ENCODE measurements at regions not wholly inside any gene's neighbourhood (a gene's known extent, or its start where the extent isn't known, plus 50 kb on each side); places are given as distances from the start of the nearest gene placed in this dataset.

- Histone ChIP-seq H3K79me2 (ENCODE audit: insufficient read depth, low read depth, low read length) (no peaks in the 10 kb centered on the region), H3K4me3 (ENCODE audit: low read depth, low read length, poor library complexity, severe bottlenecking) (no peak overlapping the region), H3K9me3 (ENCODE audit: low read length) (peaks cover 20% of the 10 kb centered on the region), H3K27ac (ENCODE audit: low read depth, low read length, poor library complexity, severe bottlenecking) (no peak overlapping the region), H4K20me1 (ENCODE audit: insufficient read depth, low read length) (no peaks in the 10 kb centered on the region), H2AFZ (ENCODE audit: low read length) (no peak overlapping the region), H3K36me3 (ENCODE audit: insufficient read depth, low read length) (no peaks in the 10 kb centered on the region), H3K9me2 (ENCODE audit: insufficient read depth, low read length) (no peaks in the 10 kb centered on the region), H3K4me2 (ENCODE audit: low read length) (no peak overlapping the region), H3K4me1 (ENCODE audit: insufficient read depth, low read length, poor library complexity, severe bottlenecking) (peaks cover 18% of the 10 kb centered on the region)
- no peak for DNase-seq (ENCODE audit: low spot score)
- intact Hi-C loops (cut with micrococcal nuclease; ENCODE audit: unreplicated experiment) = no loop called here
- no peak for TF ChIP-seq CTCF (conservative IDR thresholded peaks at IDR 0.05; ENCODE audit: low read length)
- no peak for TF ChIP-seq EZH2phosphoT487 (IDR thresholded peaks at IDR 0.05; ENCODE audit: borderline replicate concordance, low read depth, low read length)
- ChIA-PET POLR2A (interaction anchor here (0.9 kb wide), 1 partner anchor 73 kb away, joined by 3 read pairs; no protein-coding TSS in a partner anchor), CTCF (ENCODE audit: unreplicated experiment) (no interaction called here)
- no TSS peak for BruUV-seq (replicated peaks)
Measured at GRCh38 chr6:159433550-159433949, 259.5 kb downstream of the SOD2 start.

GRCh38 chr6:159431750-159432149, 261.3 kb downstream of the SOD2 start:
- no TSS peak for BruUV-seq (replicated peaks)
- H3K9me2 ChIP-seq (ENCODE audit: insufficient read depth, low read length) = no peaks in the 10 kb centered on the region
- no peak overlapping the region for H2AFZ ChIP-seq (ENCODE audit: low read length)
- ChIA-PET POLR2A (interaction anchor here (0.7 kb wide), 1 partner anchor 14 kb away, joined by 3 read pairs; no protein-coding TSS in a partner anchor), CTCF (ENCODE audit: unreplicated experiment) (no interaction called here)
- H3K4me3 ChIP-seq (ENCODE audit: low read depth, low read length, poor library complexity, severe bottlenecking) = no peak overlapping the region
- no peak for DNase-seq (ENCODE audit: low spot score)
- no peaks in the 10 kb centered on the region for H3K4me1 ChIP-seq (ENCODE audit: insufficient read depth, low read length, poor library complexity, severe bottlenecking)
- no peaks in the 10 kb centered on the region for H4K20me1 ChIP-seq (ENCODE audit: insufficient read depth, low read length)
- H3K4me2 ChIP-seq (ENCODE audit: low read length) = no peak overlapping the region
- intact Hi-C loops (cut with micrococcal nuclease; ENCODE audit: unreplicated experiment) = no loop called here
- no peaks in the 10 kb centered on the region for H3K79me2 ChIP-seq (ENCODE audit: insufficient read depth, low read depth, low read length)
- no peaks in the 10 kb centered on the region for H3K36me3 ChIP-seq (ENCODE audit: insufficient read depth, low read length)
- TF ChIP-seq EZH2phosphoT487 (IDR thresholded peaks at IDR 0.05; ENCODE audit: borderline replicate concordance, low read depth, low read length) (no peak), CTCF (conservative IDR thresholded peaks at IDR 0.05; ENCODE audit: low read length) (no peak)
- no peak overlapping the region for H3K27ac ChIP-seq (ENCODE audit: low read depth, low read length, poor library complexity, severe bottlenecking)
- peaks cover 20% of the 10 kb centered on the region for H3K9me3 ChIP-seq (ENCODE audit: low read length)

- Histone ChIP-seq H3K27ac (ENCODE audit: low read depth, low read length, poor library complexity, severe bottlenecking) (no peak overlapping the region), H3K79me2 (ENCODE audit: insufficient read depth, low read depth, low read length) (no peaks in the 10 kb centered on the region), H3K4me3 (ENCODE audit: low read depth, low read length, poor library complexity, severe bottlenecking) (no peak overlapping the region), H4K20me1 (ENCODE audit: insufficient read depth, low read length) (no peaks in the 10 kb centered on the region), H3K9me2 (ENCODE audit: insufficient read depth, low read length) (no peaks in the 10 kb centered on the region), H3K4me1 (ENCODE audit: insufficient read depth, low read length, poor library complexity, severe bottlenecking) (no peaks in the 10 kb centered on the region), H2AFZ (ENCODE audit: low read length) (no peak overlapping the region), H3K4me2 (ENCODE audit: low read length) (no peak overlapping the region), H3K36me3 (ENCODE audit: insufficient read depth, low read length) (no peaks in the 10 kb centered on the region), H3K9me3 (ENCODE audit: low read length) (peaks cover 20% of the 10 kb centered on the region)
- no TSS peak for BruUV-seq (replicated peaks)
- intact Hi-C loops (cut with micrococcal nuclease; ENCODE audit: unreplicated experiment) = no loop called here
- DNase-seq (ENCODE audit: low spot score) = no peak
- POLR2A ChIA-PET = no interaction called here
- CTCF ChIA-PET (ENCODE audit: unreplicated experiment) = no interaction called here
- TF ChIP-seq CTCF (conservative IDR thresholded peaks at IDR 0.05; ENCODE audit: low read length) (no peak), EZH2phosphoT487 (IDR thresholded peaks at IDR 0.05; ENCODE audit: borderline replicate concordance, low read depth, low read length) (no peak)
Measured at GRCh38 chr6:159430323-159430722, 261.1 kb downstream of the FNDC1 start.

Measured in OCI-LY7 (cell line).